SW480 (cell line): ENCODE measurements at regions not wholly inside any gene's neighbourhood (a gene's known extent, or its start where the extent isn't known, plus 50 kb on each side); places are given as distances from the start of the nearest gene placed in this dataset.

Experiments used
- DNase-seq: peaks from one replicate; pipeline ENCODE4 v3.0.0-alpha.2; 2016; ENCODE audit warnings: low spot score

GRCh38 chr13:54165581-54166215 lies 1137.1 kb downstream of the OLFM4 start:
- DNase-seq = no peak

- no peak for DNase-seq
Measured at GRCh38 chr13:54173996-54174395, 1145.4 kb downstream of the OLFM4 start.

- no peak for DNase-seq
Measured at GRCh38 chr13:54175466-54175865, 1146.9 kb downstream of the OLFM4 start.

- no peak for DNase-seq
Measured at GRCh38 chr13:54177466-54177865, 1148.9 kb downstream of the OLFM4 start.

GRCh38 chr13:54183166-54183565 lies 1154.6 kb downstream of the OLFM4 start:
- DNase-seq = no peak

GRCh38 chr13:54183728-54184127 lies 1155.1 kb downstream of the OLFM4 start:
- no peak for DNase-seq

- no peak for DNase-seq
Measured at GRCh38 chr13:54184576-54184975, 1156.0 kb downstream of the OLFM4 start.

GRCh38 chr13:54185101-54185500 lies 1156.5 kb downstream of the OLFM4 start:
- no peak for DNase-seq

- peak; percentile 13 for DNase-seq
Measured at GRCh38 chr13:54185785-54186184, 1157.2 kb downstream of the OLFM4 start.

- DNase-seq = no peak
Measured at GRCh38 chr13:54187461-54187860, 1158.8 kb downstream of the OLFM4 start.

GRCh38 chr13:54194233-54195024 lies 1165.8 kb downstream of the OLFM4 start:
- peak; percentile 7 for DNase-seq

DNA sequence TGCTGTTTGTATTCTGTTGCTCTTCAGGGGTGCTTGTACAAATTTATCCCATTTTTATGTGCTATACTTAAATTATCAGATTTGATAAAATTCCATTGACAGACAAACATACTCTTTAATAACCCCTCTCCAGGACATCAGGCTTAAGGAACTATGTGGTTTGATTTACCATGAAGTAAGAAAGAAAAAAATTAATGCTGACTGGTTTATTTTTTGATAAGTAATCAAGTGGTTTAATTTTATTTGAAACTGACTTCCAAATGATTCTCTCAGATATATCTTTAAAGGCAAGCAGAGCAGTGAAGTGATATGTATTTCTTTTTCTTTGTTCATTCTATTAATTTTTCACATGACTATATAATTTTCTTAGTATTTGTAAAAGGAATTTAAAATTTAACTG lies 1168.1 kb downstream of the OLFM4 start:
- no peak for DNase-seq

GRCh38 chr13:54198911-54199310 lies 1170.3 kb downstream of the OLFM4 start:
- no peak for DNase-seq

DNA sequence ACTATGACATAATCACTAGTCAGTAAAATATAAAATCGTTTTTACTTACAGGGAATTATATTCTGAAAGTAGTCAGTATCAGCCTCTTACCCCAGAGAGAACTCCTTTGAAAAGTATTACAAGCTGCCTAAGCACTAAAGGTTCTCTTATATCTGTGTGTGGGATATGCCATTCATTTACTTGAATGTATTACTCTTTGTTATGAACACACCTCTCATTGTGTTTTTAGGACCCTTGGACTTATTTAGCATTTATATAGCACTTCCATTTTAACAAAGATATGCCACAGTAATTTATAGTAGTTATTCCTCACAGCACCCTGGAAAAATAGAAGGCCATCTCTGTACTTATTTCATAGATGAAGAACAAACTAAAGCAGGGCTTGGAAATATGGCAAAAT lies 1178.0 kb downstream of the OLFM4 start:
- no peak for DNase-seq

GRCh38 chr13:54210397-54211049 lies 1181.9 kb downstream of the OLFM4 start:
- peak; percentile 35 for DNase-seq

DNA sequence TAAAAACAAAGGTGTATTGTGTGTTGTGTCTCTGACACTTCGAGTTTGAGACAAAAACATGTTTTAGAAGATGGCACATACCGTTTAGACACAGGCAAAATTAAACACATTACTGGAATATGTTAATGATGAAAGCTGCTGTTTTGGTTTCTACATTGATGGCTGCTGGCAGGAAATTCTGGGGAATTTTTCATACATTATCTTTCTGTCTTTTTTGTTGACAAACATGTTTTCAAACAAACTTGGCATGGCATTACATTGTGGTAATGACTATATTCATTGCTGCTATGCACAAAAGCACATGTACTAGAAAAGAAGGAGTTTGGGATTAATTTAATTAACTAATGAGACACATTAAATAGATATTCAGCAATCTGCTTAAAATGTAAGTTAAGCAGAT lies 1187.6 kb downstream of the OLFM4 start:
- DNase-seq = no peak

GRCh38 chr13:54226876-54227275 lies 1198.3 kb downstream of the OLFM4 start:
- peak; percentile 84 for DNase-seq

GRCh38 chr13:54232700-54233099 lies 1204.1 kb downstream of the OLFM4 start:
- no peak for DNase-seq

GRCh38 chr13:54234607-54235006 lies 1206.0 kb downstream of the OLFM4 start:
- no peak for DNase-seq

DNA sequence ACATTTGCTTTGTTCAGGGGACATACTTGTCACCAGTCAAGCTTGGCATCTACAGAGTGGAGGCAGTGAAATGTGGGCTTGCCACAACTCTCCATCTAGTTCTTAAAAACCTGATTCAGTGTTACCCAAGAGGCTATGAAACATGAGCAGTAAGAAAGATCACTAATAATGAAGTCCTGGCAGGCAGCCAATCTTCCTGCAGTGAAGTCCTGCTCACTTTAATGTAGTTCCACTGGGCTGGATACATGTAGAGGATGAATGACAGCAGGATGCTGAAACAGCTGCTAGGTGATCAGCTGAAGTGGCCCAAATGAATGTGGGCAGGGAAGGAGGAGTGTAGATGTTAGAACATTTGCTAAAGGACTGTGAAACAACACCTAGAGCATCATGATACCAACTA lies 1213.1 kb downstream of the OLFM4 start:
- no peak for DNase-seq

GRCh38 chr13:54248306-54248705 lies 1219.7 kb downstream of the OLFM4 start:
- DNase-seq = no peak

DNA sequence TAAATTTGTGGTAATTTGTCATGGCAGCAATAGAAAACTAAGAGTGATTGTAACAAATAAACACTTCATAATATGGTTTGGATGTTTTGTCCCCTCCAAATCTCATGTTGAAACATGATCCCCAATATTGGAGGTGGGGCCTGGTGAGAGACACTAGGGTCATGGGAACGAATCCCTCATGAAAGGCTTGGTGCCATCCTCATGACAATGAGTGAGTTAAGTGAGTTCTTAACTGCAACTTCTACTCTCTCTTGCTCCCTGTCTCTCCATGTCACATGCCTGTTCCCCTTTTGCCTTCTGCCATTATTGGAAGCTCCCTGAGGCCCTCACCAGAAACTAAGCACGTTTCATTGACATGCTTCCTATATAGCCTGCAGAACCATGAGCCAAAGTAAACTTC lies 1233.2 kb downstream of the OLFM4 start:
- no peak for DNase-seq

GRCh38 chr13:54263868-54264267 lies 1235.3 kb downstream of the OLFM4 start:
- no peak for DNase-seq
